ENCODE measurements at regions not wholly inside any gene's neighbourhood (a gene's known extent, or its start where the extent isn't known, plus 50 kb on each side); places are given as distances from the start of the nearest gene placed in this dataset.

- TF ChIP-seq CTCF (IDR thresholded peaks at IDR 0.05) (no peak), EZH2 (IDR thresholded peaks at IDR 0.05; ENCODE audit: borderline replicate concordance, insufficient read depth, low read depth, low read length, poor library complexity, severe bottlenecking) (no peak)
These were observed 347.9 kb downstream of the WDR11 start for GRCh38 chr10:121199081-121199480.

All from B cell (primary cell).